CD4-positive, alpha-beta T cell treated with Interleukin-2 at 100 ng/mL for 4 hours (primary cell): ENCODE measurements at regions not wholly inside any gene's neighbourhood (a gene's known extent, or its start where the extent isn't known, plus 50 kb on each side); places are given as distances from the start of the nearest gene placed in this dataset.
"Not testable (repeated sequence)": the region's sequence is repeated elsewhere in the genome, so short reads cannot be mapped to it uniquely, and the experiment has no call there.

Source experiments
- DNase-seq: peaks from one replicate; pipeline ENCODE4 v3.0.0-alpha.2; 2020; ENCODE audit warnings: low spot score

GRCh38 chr2:19201911-19202462, 156.4 kb downstream of the OSR1 start:
- DNase-seq = no peak

- DNase-seq = no peak
Observed at GRCh38 chr2:19198381-19198780, 160.0 kb downstream of the OSR1 start.

- no peak for DNase-seq
Observed at GRCh38 chr2:19195661-19196060, 162.8 kb downstream of the OSR1 start.

GRCh38 chr2:19189391-19189790, 169.0 kb downstream of the OSR1 start:
- no peak for DNase-seq

GRCh38 chr2:19187323-19188020, 171.0 kb downstream of the OSR1 start:
- DNase-seq = no peak

GRCh38 chr2:19185086-19185485, 173.3 kb downstream of the OSR1 start:
- DNase-seq = no peak

- DNase-seq = no peak
Observed at GRCh38 chr2:19178175-19178574, 180.2 kb downstream of the OSR1 start.

GRCh38 chr2:19176977-19177376, 181.4 kb downstream of the OSR1 start:
- no peak for DNase-seq

GRCh38 chr2:19176172-19176852, 182.1 kb downstream of the OSR1 start:
- no peak for DNase-seq

- DNase-seq = no peak
Observed at GRCh38 chr2:19174176-19174575, 184.2 kb downstream of the OSR1 start.

GRCh38 chr2:19171409-19171808, 187.0 kb downstream of the OSR1 start:
- DNase-seq = no peak

GRCh38 chr2:19169134-19169768, 189.2 kb downstream of the OSR1 start:
- no peak for DNase-seq

- not testable (repeated sequence) for DNase-seq
Observed at GRCh38 chr2:19164099-19164498, 194.3 kb downstream of the OSR1 start.

- no peak for DNase-seq
Observed at GRCh38 chr2:19158896-19159295, 199.5 kb downstream of the OSR1 start.

- no peak for DNase-seq
Observed at GRCh38 chr2:19158211-19158610, 200.2 kb downstream of the OSR1 start.

GRCh38 chr2:19156646-19157045, 201.8 kb downstream of the OSR1 start:
- no peak for DNase-seq

GRCh38 chr2:19150726-19151125, 207.7 kb downstream of the OSR1 start:
- no peak for DNase-seq

GRCh38 chr2:19146867-19147266, 211.6 kb downstream of the OSR1 start:
- DNase-seq = no peak

GRCh38 chr2:19141234-19142004, 217.0 kb downstream of the OSR1 start:
- no peak for DNase-seq

GRCh38 chr2:19140463-19141208, 217.8 kb downstream of the OSR1 start:
- no peak for DNase-seq

- no peak for DNase-seq
Observed at GRCh38 chr2:19139386-19139785, 219.0 kb downstream of the OSR1 start.
